ENCODE measurements at regions not wholly inside any gene's neighbourhood (a gene's known extent, or its start where the extent isn't known, plus 50 kb on each side); places are given as distances from the start of the nearest gene placed in this dataset.

- no peak for TF ChIP-seq PRDM10 (tag by site-specific recombination; IDR thresholded peaks at IDR 0.05)
- no peak for TF ChIP-seq ZNF621 (tag by site-specific recombination; IDR thresholded peaks at IDR 0.05)
- no peak for TF ChIP-seq KLF1 (tag by site-specific recombination; IDR thresholded peaks at IDR 0.05)
- TF ChIP-seq ZSCAN4 (tag by site-specific recombination; IDR thresholded peaks at IDR 0.05) = no peak
- TF ChIP-seq ZNF843 (tag by site-specific recombination; IDR thresholded peaks at IDR 0.05) = no peak
- peak; percentile 84 for TF ChIP-seq PRDM4 (tag by site-specific recombination; IDR thresholded peaks at IDR 0.05)
- no peak for TF ChIP-seq ZNF362 (tag by site-specific recombination; IDR thresholded peaks at IDR 0.05)
- no peak for TF ChIP-seq ZNF214 (tag by site-specific recombination; IDR thresholded peaks at IDR 0.05; ENCODE audit: borderline replicate concordance)
- no peak for TF ChIP-seq ZNF677 (tag by site-specific recombination; IDR thresholded peaks at IDR 0.05)
- TF ChIP-seq ZNF76 (tag by site-specific recombination; IDR thresholded peaks at IDR 0.05; ENCODE audit: borderline replicate concordance, low read depth) = peak; percentile 63; the same call in 1 of the 2 replicates
- no peak for TF ChIP-seq ZNF354C (tag by site-specific recombination; IDR thresholded peaks at IDR 0.05; ENCODE audit: borderline replicate concordance, low read depth)
- no peak for TF ChIP-seq ZNF426 (tag by site-specific recombination; IDR thresholded peaks at IDR 0.05)
- peak; percentile 57 for TF ChIP-seq ZBTB26 (tag by site-specific recombination; optimal IDR thresholded peaks at IDR 0.05)
- no peak for TF ChIP-seq ZSCAN18 (tag by site-specific recombination; IDR thresholded peaks at IDR 0.05)
- TF ChIP-seq BCL6B (tag by site-specific recombination; IDR thresholded peaks at IDR 0.05) = no peak
- no peak for TF ChIP-seq KLF17 (tag by site-specific recombination; IDR thresholded peaks at IDR 0.05)
- no peak for TF ChIP-seq ZNF133 (tag by site-specific recombination; IDR thresholded peaks at IDR 0.05)
- no peak for TF ChIP-seq ZNF529 (tag by site-specific recombination; IDR thresholded peaks at IDR 0.05; ENCODE audit: insufficient replicate concordance)
- no peak for TF ChIP-seq ZFP37 (tag by site-specific recombination; IDR thresholded peaks at IDR 0.05)
These were observed 98.4 kb downstream of the ZNF674 start (continued) for GRCh38 chrX:46446727-46447378.

All from HEK293 (cell line).